HG03060 (cell line): ENCODE measurements at regions not wholly inside any gene's neighbourhood (a gene's known extent, or its start where the extent isn't known, plus 50 kb on each side); places are given as distances from the start of the nearest gene placed in this dataset.

Source experiments
- ATAC-seq: cut with Tn5 transposase; IDR thresholded peaks from one replicate; pipeline ENCODE4 v1.9.1; 2021; ENCODE audit warnings: low read depth, moderate number of reproducible peaks; ENCODE audit not compliant: unreplicated experiment

DNA sequence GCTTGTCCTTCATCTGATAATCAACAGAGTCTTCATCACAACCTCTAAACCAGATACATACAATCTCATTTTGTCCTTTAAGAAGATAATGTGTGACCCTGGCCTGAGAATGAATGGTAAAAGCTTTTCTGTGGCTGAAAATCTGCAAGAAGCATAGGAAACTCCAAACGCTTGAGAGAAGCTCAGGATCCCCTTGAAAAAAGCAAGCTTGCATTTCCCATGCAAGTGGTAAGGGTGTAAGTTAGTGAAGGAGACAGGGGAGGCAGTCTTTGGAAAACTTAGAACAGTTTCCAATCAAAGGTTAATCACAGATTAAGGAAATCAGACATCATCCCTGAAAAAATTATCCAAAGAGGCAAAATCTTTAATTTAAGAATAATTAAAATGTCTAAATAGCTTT is 413.6 kb upstream of the SALL3 start:
- ATAC-seq: no peak

- no peak for ATAC-seq
Observed at GRCh38 chr18:78566720-78567119, 412.9 kb upstream of the SALL3 start.

- no peak for ATAC-seq
Observed at GRCh38 chr18:78571063-78571785, 408.4 kb upstream of the SALL3 start.

- ATAC-seq: no peak
Observed at GRCh38 chr18:78571831-78572347, 407.7 kb upstream of the SALL3 start.

DNA sequence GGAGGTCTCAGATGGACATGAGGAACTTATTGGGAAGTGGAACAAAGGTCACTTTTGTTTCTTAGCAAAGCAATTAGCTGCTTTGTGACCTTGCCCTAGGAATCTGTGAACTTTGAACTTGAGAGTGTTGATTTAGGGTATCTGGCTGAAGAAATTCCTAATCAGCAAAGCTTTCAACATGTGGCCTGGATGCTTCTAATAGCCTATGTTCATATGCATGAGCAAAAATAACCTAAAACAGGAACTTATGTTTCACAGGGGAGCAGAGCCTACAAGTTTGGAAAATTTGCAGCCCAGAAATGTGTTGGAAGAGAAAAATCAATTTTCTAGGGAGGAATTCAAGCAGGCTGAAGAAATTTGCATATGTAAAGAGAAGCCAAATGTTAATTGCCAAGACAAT is 405.8 kb upstream of the SALL3 start:
- no peak for ATAC-seq

GRCh38 chr18:78576967-78577366 is 402.7 kb upstream of the SALL3 start:
- ATAC-seq: no peak

- no peak for ATAC-seq
Observed at GRCh38 chr18:78579449-78579848, 400.2 kb upstream of the SALL3 start.

- ATAC-seq: no peak
Observed at GRCh38 chr18:78579854-78580577, 399.6 kb upstream of the SALL3 start.

GRCh38 chr18:78580835-78581339 is 398.7 kb upstream of the SALL3 start:
- no peak for ATAC-seq

DNA sequence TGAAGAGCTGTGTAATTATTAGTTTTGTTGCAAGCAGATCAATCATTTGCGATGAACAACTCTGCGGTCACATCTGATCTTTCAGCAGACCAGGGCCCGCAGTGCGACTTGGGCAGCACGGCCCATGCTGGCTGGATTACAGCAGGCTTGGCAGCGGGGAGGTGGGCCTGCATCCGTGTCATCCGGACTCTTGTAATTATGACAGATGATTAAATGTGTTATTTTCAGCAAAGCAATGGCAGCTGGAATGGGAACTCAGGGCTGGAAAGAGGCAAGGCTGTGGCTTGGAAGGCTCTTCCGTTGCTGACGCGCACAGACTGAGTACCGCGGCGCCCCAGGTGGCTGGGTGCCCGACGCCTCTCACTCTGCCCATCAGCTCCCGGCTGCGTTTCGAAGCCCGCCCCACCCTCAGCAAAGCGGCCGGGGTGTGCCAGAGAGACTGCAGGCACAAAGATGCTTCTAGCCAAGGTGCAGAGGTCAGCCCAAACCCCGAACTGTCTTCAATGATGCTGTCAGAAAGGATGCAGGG is 397.4 kb upstream of the SALL3 start:
- ATAC-seq: no peak

- no peak for ATAC-seq
Observed at GRCh38 chr18:78582898-78583738, 396.5 kb upstream of the SALL3 start.

DNA sequence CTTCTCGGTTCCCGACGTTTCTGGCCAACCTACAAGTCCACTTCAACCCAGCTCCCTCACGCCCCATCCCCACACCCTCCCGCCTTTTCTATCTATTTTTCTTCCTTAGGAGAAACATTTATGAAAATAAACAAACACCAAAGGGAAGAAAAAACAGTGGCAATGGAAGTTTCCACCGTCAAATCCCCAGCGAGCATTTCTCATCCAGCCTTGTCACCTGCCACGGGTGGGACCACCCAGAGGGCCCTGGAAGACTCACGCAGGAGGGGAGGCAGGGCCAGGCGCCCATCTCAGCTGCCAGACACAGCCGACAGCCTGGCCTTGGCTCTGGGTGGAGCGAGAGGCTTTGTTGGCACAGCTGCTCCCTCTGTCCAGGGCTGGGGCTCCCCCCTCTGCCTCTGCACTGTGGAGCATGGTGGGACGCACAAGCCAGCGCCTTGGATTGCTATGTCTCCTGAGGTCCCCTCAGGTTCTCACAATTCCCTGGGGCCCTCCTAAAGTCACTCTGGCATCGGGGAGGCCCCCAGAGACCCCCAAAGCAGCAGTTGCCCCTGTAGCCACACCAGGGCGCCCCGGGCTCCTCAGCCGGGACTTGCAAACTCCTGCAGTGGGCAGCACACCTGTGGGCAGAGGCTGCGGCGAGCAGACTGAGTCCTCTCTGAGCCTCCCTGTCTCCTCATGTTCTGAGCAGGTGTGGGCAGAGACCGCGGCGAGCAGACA is 395.7 kb upstream of the SALL3 start:
- no peak for ATAC-seq

GRCh38 chr18:78584459-78585022 is 395.1 kb upstream of the SALL3 start:
- no peak for ATAC-seq

DNA sequence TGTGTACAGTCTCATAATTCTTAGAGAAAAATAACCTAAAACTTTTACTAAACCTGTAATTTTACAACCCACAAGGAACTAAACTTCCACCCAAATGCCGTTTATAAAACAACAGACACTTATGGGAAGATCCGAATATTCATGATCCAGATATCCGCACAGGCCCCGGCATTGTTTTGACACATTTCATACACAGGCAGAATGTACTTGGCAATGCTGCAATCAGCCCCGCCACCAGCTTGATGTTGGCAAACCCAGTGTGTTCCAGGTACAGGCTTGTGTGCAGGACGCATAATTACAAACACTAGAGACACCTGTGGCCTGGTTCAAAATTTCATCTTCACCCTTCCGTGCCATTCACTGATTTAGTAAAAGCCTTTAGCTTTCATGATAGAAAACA is 393.0 kb upstream of the SALL3 start:
- ATAC-seq: no peak

GRCh38 chr18:78587096-78587495 is 392.5 kb upstream of the SALL3 start:
- ATAC-seq: no peak

GRCh38 chr18:78587626-78588600 is 391.7 kb upstream of the SALL3 start:
- no peak for ATAC-seq

GRCh38 chr18:78589916-78590437 is 389.6 kb upstream of the SALL3 start:
- no peak for ATAC-seq

DNA sequence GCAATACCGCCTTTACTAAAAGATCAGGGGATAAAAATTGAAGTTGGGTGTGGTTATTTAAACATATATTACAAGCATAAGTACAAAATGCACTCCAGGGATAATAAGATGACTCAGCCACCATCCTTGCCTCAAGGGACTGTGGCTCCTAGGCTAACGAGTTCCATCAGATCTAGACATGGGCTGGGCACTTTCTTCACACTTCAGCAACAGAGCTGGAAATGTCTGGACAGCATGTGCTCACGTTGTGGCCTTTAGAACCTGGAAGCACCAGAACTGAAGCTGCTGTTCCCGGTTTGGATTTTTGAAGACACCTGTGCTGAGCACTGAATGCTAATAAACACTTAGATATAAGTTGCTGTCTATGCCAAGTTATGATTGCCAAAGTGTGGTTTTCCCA is 384.2 kb upstream of the SALL3 start:
- ATAC-seq: no peak
